GM10266 (cell line): ENCODE measurements at regions not wholly inside any gene's neighbourhood (a gene's known extent, or its start where the extent isn't known, plus 50 kb on each side); places are given as distances from the start of the nearest gene placed in this dataset.
"Not testable (repeated sequence)": the region's sequence is repeated elsewhere in the genome, so short reads cannot be mapped to it uniquely, and the experiment has no call there.

Experiments
- DNase-seq: peaks from one replicate; pipeline ENCODE4 v3.0.0; 2012; ENCODE audit errors: extremely low spot score
- CTCF ChIP-seq: IDR thresholded peaks from 2 replicates; pipeline ENCODE4 v1.5.1; 2012; ENCODE audit warnings: mild to moderate bottlenecking, low read depth; ENCODE audit not compliant: control insufficient read depth, insufficient read depth; ENCODE audit errors: missing control alignments

- no peak for DNase-seq
- TF ChIP-seq CTCF: no peak
These were observed 119.3 kb downstream of the CRYAA start for GRCh38 chr21:43287795-43288755.

GRCh38 chr21:43287111-43287760 lies 118.4 kb downstream of the CRYAA start:
- no peak for DNase-seq
- TF ChIP-seq CTCF: no peak

- TF ChIP-seq CTCF: no peak
- DNase-seq: no peak
These were observed 117.4 kb downstream of the CRYAA start for GRCh38 chr21:43286196-43286595.

- TF ChIP-seq CTCF: no peak
- DNase-seq: no peak
These were observed 115.9 kb downstream of the CRYAA start for GRCh38 chr21:43284700-43285099.

- DNase-seq: no peak
- no peak for TF ChIP-seq CTCF
These were observed 115.4 kb downstream of the CRYAA start for GRCh38 chr21:43284238-43284637.

- DNase-seq: not testable (repeated sequence)
These were observed 115.1 kb downstream of the CRYAA start for GRCh38 chr21:43283925-43284221.

- no peak for DNase-seq
- TF ChIP-seq CTCF: no peak
These were observed 114.5 kb downstream of the CRYAA start for GRCh38 chr21:43283136-43283924.
